ENCODE measurements at regions not wholly inside any gene's neighbourhood (a gene's known extent, or its start where the extent isn't known, plus 50 kb on each side); places are given as distances from the start of the nearest gene placed in this dataset.

DNA sequence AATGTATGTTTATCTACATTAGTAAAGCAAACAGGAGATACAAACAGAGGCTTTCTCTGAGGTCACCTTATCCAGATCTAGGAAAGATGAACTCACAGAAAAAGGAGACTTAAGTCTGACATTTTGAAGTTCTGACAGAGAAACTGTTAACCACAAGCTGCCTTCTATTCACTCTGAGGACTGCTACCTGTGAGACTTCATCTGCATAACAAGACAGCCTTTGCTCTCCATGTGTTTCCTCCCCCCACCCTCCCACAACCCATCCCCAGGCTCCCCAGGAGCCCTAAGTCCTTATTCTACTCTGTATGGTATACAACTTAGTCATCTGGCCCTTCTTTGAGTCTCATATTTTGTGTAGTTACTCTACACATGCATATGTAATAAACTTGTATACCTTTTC is 699.0 kb downstream of the FGF9 start:
- no peak for TF ChIP-seq POLR2AphosphoS5 (IDR thresholded peaks at IDR 0.05)
- TF ChIP-seq, protein P1, sequence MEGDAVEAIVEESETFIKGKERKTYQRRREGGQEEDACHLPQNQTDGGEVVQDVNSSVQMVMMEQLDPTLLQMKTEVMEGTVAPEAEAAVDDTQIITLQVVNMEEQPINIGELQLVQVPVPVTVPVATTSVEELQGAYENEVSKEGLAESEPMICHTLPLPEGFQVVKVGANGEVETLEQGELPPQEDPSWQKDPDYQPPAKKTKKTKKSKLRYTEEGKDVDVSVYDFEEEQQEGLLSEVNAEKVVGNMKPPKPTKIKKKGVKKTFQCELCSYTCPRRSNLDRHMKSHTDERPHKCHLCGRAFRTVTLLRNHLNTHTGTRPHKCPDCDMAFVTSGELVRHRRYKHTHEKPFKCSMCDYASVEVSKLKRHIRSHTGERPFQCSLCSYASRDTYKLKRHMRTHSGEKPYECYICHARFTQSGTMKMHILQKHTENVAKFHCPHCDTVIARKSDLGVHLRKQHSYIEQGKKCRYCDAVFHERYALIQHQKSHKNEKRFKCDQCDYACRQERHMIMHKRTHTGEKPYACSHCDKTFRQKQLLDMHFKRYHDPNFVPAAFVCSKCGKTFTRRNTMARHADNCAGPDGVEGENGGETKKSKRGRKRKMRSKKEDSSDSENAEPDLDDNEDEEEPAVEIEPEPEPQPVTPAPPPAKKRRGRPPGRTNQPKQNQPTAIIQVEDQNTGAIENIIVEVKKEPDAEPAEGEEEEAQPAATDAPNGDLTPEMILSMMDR (IDR thresholded peaks at IDR 0.05), result no peak
- no peak for TF ChIP-seq EP300 (IDR thresholded peaks at IDR 0.05)

Measured in gastroesophageal sphincter (tissue), 3 donors.